Tibial nerve (tissue), 4 donors: ENCODE measurements at regions not wholly inside any gene's neighbourhood (a gene's known extent, or its start where the extent isn't known, plus 50 kb on each side); places are given as distances from the start of the nearest gene placed in this dataset.

Experiments
- DNase-seq, 2 donors: peaks; one replicate each; pipeline ENCODE4 v3.0.0-alpha.2; 2019; ENCODE audit warnings: low spot score in 2 of 2
- H3K27ac ChIP-seq, 4 donors: fragments of 200-600 bp; sonication (generic) in 3 of 4; one replicate each; pipeline ENCODE4 v1.5.1; 2017 to 2019; ENCODE audit warnings: mild to moderate bottlenecking in 1 of 4
- H3K27me3 ChIP-seq, 2 donors: fragments of 200-600 bp; sonication (generic) in 1 of 2; one replicate each; pipeline versions ENCODE4 v1.5.1 to v1.6.0; 2017 to 2019
- H3K36me3 ChIP-seq, 3 donors: fragments of 200-600 bp; sonication (generic); one replicate each; pipeline ENCODE4 v1.5.1; 2018 to 2019
- H3K4me1 ChIP-seq, 4 donors: fragments of 200-600 bp; sonication (generic) in 3 of 4; one replicate each; pipeline ENCODE4 v1.5.1; 2017 to 2019
- H3K4me3 ChIP-seq, 4 donors: fragments of 200-600 bp; sonication (generic) in 3 of 4; one replicate each; pipeline ENCODE4 v1.5.1; 2017 to 2019; ENCODE audit warnings: mild to moderate bottlenecking in 1 of 4, moderate library complexity in 1 of 4
- H3K9me3 ChIP-seq, 4 donors: fragments of 200-600 bp; sonication (generic) in 3 of 4; one replicate each; pipeline ENCODE4 v1.5.1; 2017 to 2019
- EP300 ChIP-seq, 2 donors: sonication (generic); formaldehyde crosslinking; IDR thresholded peaks; one replicate each; pipeline ENCODE4 v1.6.1; 2017; ENCODE audit warnings: antibody characterized with exemption in 2 of 2, mild to moderate bottlenecking in 1 of 2
- POLR2A ChIP-seq, 2 donors: fragments of 450-650 bp; IDR thresholded peaks; one replicate each; pipeline ENCODE4 v1.6.1; 2017; ENCODE audit warnings: antibody characterized with exemption in 2 of 2, mild to moderate bottlenecking in 2 of 2, moderate library complexity in 2 of 2
- whole genome bisulfite sequencing, 2 donors: methylation state at CpG; one replicate each; pipeline ENCODE4 v1.1.5; 2018; 5-methylcytosine and 5-hydroxymethylcytosine counted together
- TF ChIP-seq, protein P1 (sequence below), 5 experiments: fragments of 200-600 bp in 3 of 5; fragments of 450-650 bp in 2 of 5; sonication (generic) in 3 of 5; IDR thresholded peaks; one replicate each; pipeline ENCODE4 v1.5.1; 2016 to 2019; ENCODE audit warnings: antibody characterized with exemption in 5 of 5, mild to moderate bottlenecking in 3 of 5, moderate library complexity in 2 of 5

DNA sequence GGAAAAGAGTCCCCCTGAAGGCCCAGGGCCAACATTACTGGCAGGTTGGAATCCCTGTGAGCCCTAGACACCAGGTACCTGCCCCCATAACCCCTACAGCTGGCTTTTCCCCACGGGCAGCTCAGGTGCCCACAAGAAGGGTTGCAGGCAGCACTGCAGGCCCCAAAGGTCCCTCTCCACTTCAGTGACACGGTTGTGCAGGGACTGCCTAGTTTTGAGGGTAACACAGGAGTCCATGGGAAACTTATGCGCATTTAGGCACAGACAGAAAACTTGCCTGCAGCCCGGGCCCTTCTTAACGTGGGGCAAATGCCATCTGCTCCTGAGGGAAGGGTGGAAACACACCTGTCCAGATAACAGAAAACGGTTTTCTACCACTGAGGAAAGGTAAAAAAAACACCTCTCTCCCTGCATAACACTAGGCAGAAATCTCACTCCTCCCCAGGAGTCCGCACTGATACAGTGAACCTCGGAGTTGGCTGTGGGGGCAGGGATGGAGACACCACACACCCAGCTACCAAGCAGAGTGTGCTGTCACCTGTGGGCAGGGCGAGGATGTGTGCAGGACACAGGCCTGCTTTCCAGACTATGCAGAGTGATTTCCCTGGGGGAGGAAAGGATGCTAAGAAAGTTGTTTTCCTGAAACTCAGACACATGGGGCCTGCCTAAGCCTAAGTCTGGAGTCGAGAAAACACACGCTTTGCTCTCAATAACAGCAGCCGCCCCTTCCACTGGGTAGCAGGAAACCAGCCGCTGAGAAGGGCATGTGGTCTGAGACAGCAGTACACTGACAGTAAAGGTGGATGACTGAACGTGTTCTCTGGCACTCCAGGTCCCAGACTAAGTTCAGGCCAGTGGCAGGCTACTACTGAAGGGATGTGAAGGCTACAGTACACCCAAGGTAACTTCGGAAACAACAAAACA lies 819.4 kb downstream of the DCDC2C start:
- TF ChIP-seq, protein P1, sequence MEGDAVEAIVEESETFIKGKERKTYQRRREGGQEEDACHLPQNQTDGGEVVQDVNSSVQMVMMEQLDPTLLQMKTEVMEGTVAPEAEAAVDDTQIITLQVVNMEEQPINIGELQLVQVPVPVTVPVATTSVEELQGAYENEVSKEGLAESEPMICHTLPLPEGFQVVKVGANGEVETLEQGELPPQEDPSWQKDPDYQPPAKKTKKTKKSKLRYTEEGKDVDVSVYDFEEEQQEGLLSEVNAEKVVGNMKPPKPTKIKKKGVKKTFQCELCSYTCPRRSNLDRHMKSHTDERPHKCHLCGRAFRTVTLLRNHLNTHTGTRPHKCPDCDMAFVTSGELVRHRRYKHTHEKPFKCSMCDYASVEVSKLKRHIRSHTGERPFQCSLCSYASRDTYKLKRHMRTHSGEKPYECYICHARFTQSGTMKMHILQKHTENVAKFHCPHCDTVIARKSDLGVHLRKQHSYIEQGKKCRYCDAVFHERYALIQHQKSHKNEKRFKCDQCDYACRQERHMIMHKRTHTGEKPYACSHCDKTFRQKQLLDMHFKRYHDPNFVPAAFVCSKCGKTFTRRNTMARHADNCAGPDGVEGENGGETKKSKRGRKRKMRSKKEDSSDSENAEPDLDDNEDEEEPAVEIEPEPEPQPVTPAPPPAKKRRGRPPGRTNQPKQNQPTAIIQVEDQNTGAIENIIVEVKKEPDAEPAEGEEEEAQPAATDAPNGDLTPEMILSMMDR (IDR thresholded peaks at IDR 0.05) = no peak
- no peak for TF ChIP-seq POLR2A (IDR thresholded peaks at IDR 0.05)
- TF ChIP-seq EP300 (IDR thresholded peaks at IDR 0.05) = no peak
- 85 to 94% methylated on average over 14 to 15 of the region's 15 CpGs for WGBS, 2 donors
- Histone ChIP-seq H3K27me3 (no peaks in the 10 kb centered on the region), H3K36me3 (no peaks in the 10 kb centered on the region), H3K27ac (no peak overlapping the region), H3K4me1 (no peaks in the 10 kb centered on the region), H3K9me3 (no peaks in the 10 kb centered on the region), H3K4me3 (no peak overlapping the region)
- no peak for DNase-seq

GRCh38 chr2:4527416-4527815 lies 824.0 kb downstream of the DCDC2C start:
- Histone ChIP-seq H3K4me3 (no peak overlapping the region), H3K9me3 (no peaks in the 10 kb centered on the region), H3K4me1 (no peaks in the 10 kb centered on the region), H3K27ac (no peak overlapping the region), H3K36me3 (no peaks in the 10 kb centered on the region), H3K27me3 (no peaks in the 10 kb centered on the region)
- whole genome bisulfite sequencing, 2 donors = 63 to 67% methylated on average over 8 of the region's 8 CpGs
- no peak for DNase-seq
- TF ChIP-seq, protein P1 (IDR thresholded peaks at IDR 0.05) = no peak
- TF ChIP-seq POLR2A (IDR thresholded peaks at IDR 0.05) (no peak), EP300 (IDR thresholded peaks at IDR 0.05) (no peak)

- no peaks in the 10 kb centered on the region for H3K4me1 ChIP-seq
These were observed 824.9 kb downstream of the DCDC2C start for GRCh38 chr2:4528246-4528645.

DNA sequence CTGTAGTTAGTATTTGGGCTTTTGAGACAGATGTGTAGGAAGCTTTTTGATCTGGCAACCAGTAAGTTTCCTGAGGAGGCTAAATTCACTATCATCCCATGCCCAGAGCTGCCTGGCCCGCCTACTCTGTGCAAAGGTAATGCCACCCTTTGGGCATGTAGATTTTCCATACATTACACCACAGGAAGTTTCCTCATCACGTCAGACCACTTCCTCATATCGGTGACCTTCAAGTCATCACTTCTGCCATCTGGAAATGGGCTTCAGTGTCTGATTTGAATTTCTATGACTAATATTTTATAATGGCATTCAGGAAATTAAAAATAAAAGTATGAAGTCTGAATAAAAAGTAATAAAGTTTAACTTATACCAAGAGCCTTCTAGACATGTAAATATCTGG lies 825.4 kb downstream of the DCDC2C start:
- DNase-seq = no peak
- H3K4me1 ChIP-seq = no peaks in the 10 kb centered on the region
- 71 to 79% methylated on average over 3 of the region's 3 CpGs for WGBS, 2 donors
- H3K36me3 ChIP-seq = no peaks in the 10 kb centered on the region
- no peak overlapping the region for H3K27ac ChIP-seq
- no peak overlapping the region for H3K4me3 ChIP-seq
- TF ChIP-seq POLR2A (IDR thresholded peaks at IDR 0.05) (no peak), EP300 (IDR thresholded peaks at IDR 0.05) (no peak)
- TF ChIP-seq, protein P1 (IDR thresholded peaks at IDR 0.05) = no peak
- H3K9me3 ChIP-seq = no peaks in the 10 kb centered on the region
- H3K27me3 ChIP-seq = no peaks in the 10 kb centered on the region

More at GRCh38 chr2:4528246-4528645, 824.9 kb downstream of the DCDC2C start:
- TF ChIP-seq EP300 (IDR thresholded peaks at IDR 0.05) = no peak
- TF ChIP-seq POLR2A (IDR thresholded peaks at IDR 0.05) = no peak
- TF ChIP-seq, protein P1 (IDR thresholded peaks at IDR 0.05) = no peak
- Histone ChIP-seq H3K9me3 (no peaks in the 10 kb centered on the region), H3K27me3 (no peaks in the 10 kb centered on the region), H3K36me3 (no peaks in the 10 kb centered on the region), H3K27ac (no peak overlapping the region), H3K4me3 (no peak overlapping the region)
- DNase-seq = no peak

- no peaks in the 10 kb centered on the region for H3K27me3 ChIP-seq
- TF ChIP-seq, protein P1 (IDR thresholded peaks at IDR 0.05) = no peak
- TF ChIP-seq POLR2A (IDR thresholded peaks at IDR 0.05) (no peak), EP300 (IDR thresholded peaks at IDR 0.05) (no peak)
- no peaks in the 10 kb centered on the region for H3K36me3 ChIP-seq
- no peaks in the 10 kb centered on the region for H3K9me3 ChIP-seq
- no peak for DNase-seq
- H3K4me1 ChIP-seq = no peaks in the 10 kb centered on the region
- no peak overlapping the region for H3K4me3 ChIP-seq
- WGBS, 2 donors = 94 to 100% methylated on average over 1 of the region's 1 CpG
- H3K27ac ChIP-seq = no peak overlapping the region
These were observed 826.4 kb downstream of the DCDC2C start for GRCh38 chr2:4529738-4530137.
